Breast epithelium (tissue), 4 donors: ENCODE measurements at regions not wholly inside any gene's neighbourhood (a gene's known extent, or its start where the extent isn't known, plus 50 kb on each side); places are given as distances from the start of the nearest gene placed in this dataset.

ENCODE experiments used
- DNase-seq, 2 donors: peaks; one replicate each; pipeline ENCODE4 v3.0.0-alpha.2; 2019; ENCODE audit warnings: low spot score in 2 of 2
- H3K27ac ChIP-seq, 2 donors: fragments of 200-600 bp; sonication (generic) in 1 of 2; one replicate each; pipeline ENCODE4 v1.5.1; 2016 to 2019; ENCODE audit warnings: mild to moderate bottlenecking in 1 of 2
- H3K27me3 ChIP-seq, 2 donors: fragments of 200-600 bp; sonication (generic) in 1 of 2; one replicate each; pipeline versions ENCODE4 v1.5.1 to v1.6.0; 2017 to 2019; ENCODE audit warnings: control low read depth in 1 of 2, mild to moderate bottlenecking in 1 of 2
- H3K36me3 ChIP-seq: fragments of 200-600 bp; one replicate; pipeline ENCODE4 v1.5.1; 2019
- H3K4me1 ChIP-seq, 2 donors: fragments of 200-600 bp; sonication (generic); one replicate each; pipeline ENCODE4 v1.5.1; 2016 to 2019; ENCODE audit warnings: control low read depth in 1 of 2
- H3K4me3 ChIP-seq, 3 donors: fragments of 200-600 bp; sonication (generic); 1 replicate in 2 of 3; 2 replicates in 1 of 3; pipeline ENCODE4 v1.5.1; 2016 to 2019; ENCODE audit warnings: mild to moderate bottlenecking in 3 of 3, moderate library complexity in 2 of 3
- H3K9me3 ChIP-seq, 2 donors: fragments of 200-600 bp; sonication (generic) in 1 of 2; one replicate each; pipeline ENCODE4 v1.5.1; 2016 to 2019; ENCODE audit warnings: control low read depth in 1 of 2
- POLR2A ChIP-seq: fragments of 450-650 bp; IDR thresholded peaks from one replicate; pipeline ENCODE4 v1.6.1; 2016; ENCODE audit warnings: antibody characterized with exemption, mild to moderate bottlenecking, moderate library complexity
- POLR2AphosphoS5 ChIP-seq, 3 donors: sonication (generic); formaldehyde crosslinking; IDR thresholded peaks; one replicate each; pipeline ENCODE4 v1.6.1; 2017; ENCODE audit warnings: antibody characterized with exemption in 3 of 3
- intact Hi-C: fragments of 100-400 bp; cut with DNase I; formaldehyde crosslinking; loops from one replicate; pipeline ENCODE4 v1.15.1; 2023; ENCODE audit warnings: low total_unique reads
- TF ChIP-seq, protein P1 (sequence below), 3 donors: fragments of 450-650 bp; IDR thresholded peaks; one replicate each; pipeline ENCODE4 v1.5.1; 2016 to 2017; ENCODE audit warnings: antibody characterized with exemption in 3 of 3, mild to moderate bottlenecking in 3 of 3, moderate library complexity in 3 of 3

DNA sequence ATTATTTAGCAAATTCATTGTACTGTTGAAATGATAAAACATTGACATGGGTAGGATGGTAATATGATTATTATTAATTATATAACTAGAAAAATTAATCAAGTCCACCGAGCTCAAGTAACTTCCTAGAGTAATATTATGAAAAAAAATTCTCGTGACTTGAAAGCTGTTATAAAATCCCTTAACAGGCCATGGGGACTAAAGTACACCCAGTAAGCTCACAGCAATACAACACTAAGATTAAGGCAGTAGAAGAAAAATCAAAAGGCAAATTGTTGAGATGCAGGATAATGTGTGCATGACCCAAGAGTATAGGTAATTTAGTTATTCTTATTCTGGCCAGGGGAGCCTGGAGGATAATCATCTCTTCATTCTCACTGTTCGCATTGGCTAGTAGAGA lies 162.6 kb upstream of the LRIG3 start:
- H3K4me3 ChIP-seq: no peak overlapping the region
- intact Hi-C loops: no loop called here
- no peak overlapping the region for H3K27ac ChIP-seq
- TF ChIP-seq POLR2AphosphoS5 (IDR thresholded peaks at IDR 0.05) (no peak), POLR2A (no peak)
- TF ChIP-seq, protein P1, sequence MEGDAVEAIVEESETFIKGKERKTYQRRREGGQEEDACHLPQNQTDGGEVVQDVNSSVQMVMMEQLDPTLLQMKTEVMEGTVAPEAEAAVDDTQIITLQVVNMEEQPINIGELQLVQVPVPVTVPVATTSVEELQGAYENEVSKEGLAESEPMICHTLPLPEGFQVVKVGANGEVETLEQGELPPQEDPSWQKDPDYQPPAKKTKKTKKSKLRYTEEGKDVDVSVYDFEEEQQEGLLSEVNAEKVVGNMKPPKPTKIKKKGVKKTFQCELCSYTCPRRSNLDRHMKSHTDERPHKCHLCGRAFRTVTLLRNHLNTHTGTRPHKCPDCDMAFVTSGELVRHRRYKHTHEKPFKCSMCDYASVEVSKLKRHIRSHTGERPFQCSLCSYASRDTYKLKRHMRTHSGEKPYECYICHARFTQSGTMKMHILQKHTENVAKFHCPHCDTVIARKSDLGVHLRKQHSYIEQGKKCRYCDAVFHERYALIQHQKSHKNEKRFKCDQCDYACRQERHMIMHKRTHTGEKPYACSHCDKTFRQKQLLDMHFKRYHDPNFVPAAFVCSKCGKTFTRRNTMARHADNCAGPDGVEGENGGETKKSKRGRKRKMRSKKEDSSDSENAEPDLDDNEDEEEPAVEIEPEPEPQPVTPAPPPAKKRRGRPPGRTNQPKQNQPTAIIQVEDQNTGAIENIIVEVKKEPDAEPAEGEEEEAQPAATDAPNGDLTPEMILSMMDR (IDR thresholded peaks at IDR 0.05): no peak
- H3K27me3 ChIP-seq: no peaks in the 10 kb centered on the region
- no peaks in the 10 kb centered on the region for H3K9me3 ChIP-seq
- DNase-seq: no peak
- H3K36me3 ChIP-seq: no peaks in the 10 kb centered on the region
- H3K4me1 ChIP-seq: peaks cover 3 to 14% of the 10 kb centered on the region in 2 donors

DNA sequence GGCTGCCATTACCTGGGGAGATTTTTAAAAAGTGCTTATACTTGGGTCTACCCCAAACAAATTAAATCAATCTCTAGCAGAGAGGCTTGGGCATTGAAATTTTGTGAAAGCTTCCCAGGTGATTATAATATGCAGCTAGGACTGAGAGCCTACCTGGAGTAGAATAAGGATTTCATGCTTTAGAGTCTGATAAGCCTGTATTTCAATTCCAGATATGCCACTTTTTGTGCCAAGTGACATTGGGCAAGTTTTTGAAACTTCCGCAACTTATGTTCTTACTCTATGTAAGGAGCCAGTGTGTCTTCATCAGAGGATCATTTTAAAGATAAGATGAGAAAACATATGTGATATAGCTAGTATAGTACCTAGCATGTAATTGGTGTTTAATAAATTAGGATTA lies 159.8 kb upstream of the LRIG3 start:
- no peak overlapping the region for H3K27ac ChIP-seq
- no peak overlapping the region for H3K4me3 ChIP-seq
- DNase-seq: no peak
- TF ChIP-seq POLR2A (no peak), POLR2AphosphoS5 (IDR thresholded peaks at IDR 0.05) (no peak)
- TF ChIP-seq, protein P1 (IDR thresholded peaks at IDR 0.05): no peak
- H3K9me3 ChIP-seq: no peaks in the 10 kb centered on the region
- no peaks in the 10 kb centered on the region for H3K36me3 ChIP-seq
- intact Hi-C loops: no loop called here
- H3K27me3 ChIP-seq: no peaks in the 10 kb centered on the region
- H3K4me1 ChIP-seq: peaks cover 2 to 3% of the 10 kb centered on the region in 2 donors

DNA sequence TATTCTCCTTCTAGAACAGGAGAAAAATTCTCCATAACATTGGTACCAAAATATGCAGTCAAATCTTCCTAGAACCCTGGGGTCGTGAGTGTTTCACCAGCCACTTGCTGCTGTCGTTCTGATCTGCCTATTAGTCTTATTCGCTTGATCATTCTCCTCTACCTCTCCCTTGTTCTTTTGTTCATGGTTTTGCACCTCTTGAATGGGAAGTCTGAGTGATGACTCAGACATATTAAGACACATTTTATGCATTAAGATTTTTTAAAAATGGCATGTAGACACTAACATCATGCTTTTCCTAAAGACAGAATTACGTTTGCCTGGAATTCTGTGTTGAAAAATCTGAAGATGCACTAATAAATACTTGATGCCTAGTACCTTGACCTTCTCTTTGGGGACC lies 159.2 kb upstream of the LRIG3 start:
- no peaks in the 10 kb centered on the region for H3K4me1 ChIP-seq
- H3K36me3 ChIP-seq: no peaks in the 10 kb centered on the region
- no peaks in the 10 kb centered on the region for H3K9me3 ChIP-seq
- DNase-seq: no peak
- H3K4me3 ChIP-seq: no peak overlapping the region
- TF ChIP-seq POLR2AphosphoS5 (IDR thresholded peaks at IDR 0.05) (no peak), POLR2A (no peak)
- TF ChIP-seq, protein P1 (IDR thresholded peaks at IDR 0.05): no peak
- no peaks in the 10 kb centered on the region for H3K27me3 ChIP-seq
- H3K27ac ChIP-seq: peak overlapping the region in 1 of 2 donors; percentile 58
- intact Hi-C loops: no loop called here

DNA sequence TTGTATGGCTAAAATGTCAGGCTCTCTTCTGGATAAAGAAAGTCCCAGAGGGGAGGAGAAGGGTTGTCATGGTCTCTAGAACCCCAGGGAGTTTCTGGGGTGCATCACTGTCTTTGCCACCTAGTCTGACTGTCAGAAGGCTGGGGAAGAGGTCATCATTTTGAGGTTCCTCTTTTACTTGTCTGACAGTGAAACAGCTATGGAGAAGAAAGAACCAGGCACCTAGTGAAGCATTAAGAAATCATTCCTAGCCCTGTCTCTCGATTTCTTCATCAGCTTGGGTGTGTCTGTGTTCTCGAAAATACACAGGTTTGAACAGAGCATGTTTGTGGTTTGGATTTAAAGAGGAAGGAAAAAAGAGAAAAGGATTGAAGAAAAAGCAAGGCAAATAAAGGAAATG lies 158.7 kb upstream of the LRIG3 start:
- Histone ChIP-seq H3K9me3 (no peaks in the 10 kb centered on the region), H3K27me3 (no peaks in the 10 kb centered on the region), H3K4me1 (no peaks in the 10 kb centered on the region), H3K27ac (peak overlapping the region in 1 of 2 donors; percentile 58), H3K4me3 (no peak overlapping the region), H3K36me3 (no peaks in the 10 kb centered on the region)
- TF ChIP-seq, protein P1 (IDR thresholded peaks at IDR 0.05): no peak
- TF ChIP-seq POLR2A (no peak), POLR2AphosphoS5 (IDR thresholded peaks at IDR 0.05) (no peak)
- DNase-seq: no peak
- intact Hi-C loops: no loop called here

DNA sequence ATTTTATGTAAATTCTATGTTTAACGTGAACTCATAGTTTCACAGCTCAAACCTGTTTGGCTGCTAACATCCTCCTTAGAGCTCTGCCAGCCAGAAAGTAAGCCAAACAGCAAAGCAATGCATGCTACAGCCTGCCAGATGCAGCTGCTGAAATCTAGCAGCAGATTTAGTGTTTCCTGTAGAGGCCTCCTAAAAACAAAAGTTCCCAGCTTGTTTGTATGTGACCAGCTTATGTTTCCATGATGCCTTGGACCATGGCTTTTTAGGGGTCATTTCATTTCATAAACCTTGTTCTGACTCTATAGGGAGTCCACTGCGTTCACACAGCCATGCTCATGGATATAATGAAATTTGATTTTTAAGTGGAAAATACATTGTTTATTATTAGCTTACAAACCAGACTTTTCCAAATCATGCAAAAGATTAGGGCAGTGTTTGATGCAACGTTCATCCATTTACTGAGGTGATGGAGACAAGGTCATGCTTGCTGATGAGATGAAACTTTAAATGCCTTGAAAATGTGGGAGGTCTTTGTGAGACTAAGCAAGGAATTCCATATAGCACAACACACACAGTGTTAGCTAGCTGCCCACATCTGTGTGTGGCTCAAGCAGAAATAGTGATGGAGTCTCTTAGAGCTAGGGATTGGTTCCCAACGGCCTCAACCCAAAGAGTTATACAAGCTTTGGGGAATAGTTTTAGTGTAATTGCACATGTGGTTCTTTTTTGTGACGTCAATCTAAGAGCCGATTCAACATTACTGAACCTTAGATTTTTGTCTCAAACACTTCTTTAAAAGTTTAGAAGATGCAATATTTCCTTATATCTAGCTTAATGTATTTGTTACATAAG lies 157.5 kb upstream of the LRIG3 start:
- Histone ChIP-seq H3K4me3 (no peak overlapping the region), H3K27ac (peak overlapping the region; percentile 41 to 62), H3K27me3 (no peaks in the 10 kb centered on the region), H3K9me3 (no peaks in the 10 kb centered on the region), H3K4me1 (no peaks in the 10 kb centered on the region), H3K36me3 (no peaks in the 10 kb centered on the region)
- intact Hi-C loops: no loop called here
- no peak for TF ChIP-seq POLR2A
- no peak for TF ChIP-seq POLR2AphosphoS5 (IDR thresholded peaks at IDR 0.05)
- TF ChIP-seq, protein P1 (IDR thresholded peaks at IDR 0.05): no peak
- peak in 1 of 2 donors; percentile 36 for DNase-seq
